ENCODE measurements at regions not wholly inside any gene's neighbourhood (a gene's known extent, or its start where the extent isn't known, plus 50 kb on each side); places are given as distances from the start of the nearest gene placed in this dataset.

GRCh38 chr14:71613168-71613567 lies 319.1 kb upstream of the RGS6 start:
- no peak for TF ChIP-seq POLR2AphosphoS5 (IDR thresholded peaks at IDR 0.05; ENCODE audit: low read depth)
- no peak for TF ChIP-seq STAT1 (IDR thresholded peaks at IDR 0.05; ENCODE audit: unreplicated experiment)
- TF ChIP-seq CTCF (conservative IDR thresholded peaks at IDR 0.05; ENCODE audit: low read depth in 2 of 2), result no peak
- TF ChIP-seq EZH2 (IDR thresholded peaks at IDR 0.05; ENCODE audit: low read depth, unreplicated experiment), result no peak
- TF ChIP-seq JUNB (IDR thresholded peaks at IDR 0.05; ENCODE audit: unreplicated experiment), result no peak
- TF ChIP-seq EZH2phosphoT487 (IDR thresholded peaks at IDR 0.05; ENCODE audit: unreplicated experiment), result no peak
- TF ChIP-seq NANOG (IDR thresholded peaks at IDR 0.05; ENCODE audit: borderline replicate concordance), result no peak
- TF ChIP-seq ZNF114 (CRISPR knock-in tag; IDR thresholded peaks at IDR 0.05), result no peak

All from GM23338 (cell line).